ENCODE measurements at regions not wholly inside any gene's neighbourhood (a gene's known extent, or its start where the extent isn't known, plus 50 kb on each side); places are given as distances from the start of the nearest gene placed in this dataset.

- no peak for DNase-seq
Observed at GRCh38 chr10:10367264-10367663, 650.4 kb upstream of the CELF2 start.

DNA sequence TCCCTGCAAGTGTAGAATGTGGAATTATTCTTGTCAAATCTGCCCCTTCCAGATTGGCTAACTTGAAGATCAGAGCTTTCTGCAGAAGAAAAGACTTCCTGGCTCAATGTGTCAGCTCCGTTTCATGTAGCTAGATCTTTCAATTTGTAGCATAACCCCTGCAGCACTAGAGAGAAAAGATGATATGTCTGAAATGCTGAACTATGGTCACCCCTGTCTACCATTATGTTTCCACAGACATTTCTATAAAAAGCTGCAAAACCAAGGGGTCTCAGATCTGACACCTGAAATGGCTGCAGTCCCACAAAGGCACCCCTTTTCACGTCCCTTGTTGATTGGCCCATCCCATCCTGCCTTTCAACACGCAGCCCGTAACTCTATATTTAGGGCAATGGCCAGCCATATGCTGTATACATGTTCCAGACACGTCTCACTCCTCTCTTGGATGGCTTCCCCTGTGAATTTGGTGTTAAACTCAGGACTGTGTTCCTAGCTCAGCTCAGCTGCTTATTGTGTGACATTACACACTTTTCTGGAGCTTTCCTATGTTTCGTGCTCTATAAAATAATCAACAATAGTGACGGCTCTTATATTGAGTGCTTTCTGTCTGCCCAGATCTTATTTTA lies 648.6 kb upstream of the CELF2 start:
- DNase-seq: no peak

- no peak for DNase-seq
Observed at GRCh38 chr10:10385831-10386230, 631.8 kb upstream of the CELF2 start.

DNA sequence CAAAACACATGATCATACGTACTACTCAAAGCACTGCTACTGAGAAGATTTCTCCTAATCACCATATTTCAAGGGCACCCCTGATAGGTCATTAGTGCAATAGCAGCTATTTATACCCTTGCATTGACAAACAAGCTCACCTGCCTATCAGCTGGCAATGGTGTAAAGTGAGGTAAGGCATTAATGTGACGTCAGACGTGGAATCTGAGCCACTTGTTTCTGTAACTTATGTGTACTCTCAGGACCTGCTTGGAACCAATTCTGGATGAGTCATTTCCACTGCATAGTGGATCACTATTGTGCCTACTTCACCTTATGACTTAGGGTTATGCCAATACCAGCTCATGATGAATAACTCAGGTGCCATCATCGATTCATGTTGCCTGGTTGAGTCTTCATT lies 628.5 kb upstream of the CELF2 start:
- DNase-seq: no peak

- DNase-seq: no peak
Observed at GRCh38 chr10:10392511-10392910, 625.2 kb upstream of the CELF2 start.

DNA sequence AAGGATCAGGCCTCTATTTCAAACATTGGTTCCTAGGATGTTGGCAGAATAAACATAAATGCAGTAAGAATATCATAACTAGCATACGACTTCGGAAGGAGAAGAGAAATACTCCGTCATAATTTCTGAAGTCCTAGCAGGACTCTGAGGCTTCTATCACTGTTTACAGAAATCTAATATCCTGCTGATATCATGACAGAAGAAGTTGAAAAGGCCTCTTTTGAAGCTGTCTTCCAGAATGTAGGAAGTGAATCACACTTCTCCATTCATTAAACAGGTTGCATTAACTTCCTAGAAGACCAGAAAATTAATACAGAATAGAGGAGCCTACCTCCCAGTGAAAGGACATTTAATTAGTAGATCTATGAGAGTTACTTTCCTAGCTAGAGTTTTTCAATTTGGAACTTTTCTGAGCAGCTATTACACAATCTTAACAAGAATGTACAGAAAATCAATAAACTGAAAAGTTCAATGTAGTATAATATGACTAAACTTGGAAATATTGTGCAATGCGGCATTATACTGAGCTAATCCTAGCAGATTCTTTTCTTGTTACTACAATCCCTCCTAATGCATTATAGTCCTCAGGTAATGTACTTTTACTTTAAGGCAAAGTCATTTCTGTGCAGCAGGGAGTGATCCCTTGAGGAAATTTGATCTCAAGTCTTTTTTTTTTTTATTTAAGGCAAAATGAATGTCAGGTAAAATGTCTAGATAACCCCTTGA lies 622.6 kb upstream of the CELF2 start:
- no peak for DNase-seq

GRCh38 chr10:10396601-10397000 lies 621.1 kb upstream of the CELF2 start:
- DNase-seq: no peak

GRCh38 chr10:10397906-10398305 lies 619.8 kb upstream of the CELF2 start:
- DNase-seq: no peak

GRCh38 chr10:10403762-10404161 lies 613.9 kb upstream of the CELF2 start:
- DNase-seq: no peak

DNA sequence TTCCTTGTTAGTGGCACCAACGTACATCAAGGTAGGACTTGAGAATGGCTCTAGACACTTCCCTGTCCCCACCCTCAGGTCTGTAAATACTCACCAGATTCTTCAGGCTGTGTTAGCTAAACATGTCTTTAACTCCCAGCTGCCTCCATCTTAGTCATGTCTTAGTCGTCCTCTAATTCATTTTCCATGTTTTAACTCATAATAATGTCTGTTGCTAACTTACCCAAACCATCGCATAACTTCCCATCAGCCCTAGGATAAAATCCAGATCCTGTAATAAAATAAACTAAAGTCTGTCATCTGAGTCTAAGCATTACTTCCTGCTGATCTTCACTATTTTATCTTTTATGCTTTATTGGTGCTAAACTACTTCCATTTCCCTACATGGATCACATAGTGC lies 600.0 kb upstream of the CELF2 start:
- DNase-seq: no peak

- DNase-seq: no peak
Observed at GRCh38 chr10:10418387-10418786, 599.3 kb upstream of the CELF2 start.

DNA sequence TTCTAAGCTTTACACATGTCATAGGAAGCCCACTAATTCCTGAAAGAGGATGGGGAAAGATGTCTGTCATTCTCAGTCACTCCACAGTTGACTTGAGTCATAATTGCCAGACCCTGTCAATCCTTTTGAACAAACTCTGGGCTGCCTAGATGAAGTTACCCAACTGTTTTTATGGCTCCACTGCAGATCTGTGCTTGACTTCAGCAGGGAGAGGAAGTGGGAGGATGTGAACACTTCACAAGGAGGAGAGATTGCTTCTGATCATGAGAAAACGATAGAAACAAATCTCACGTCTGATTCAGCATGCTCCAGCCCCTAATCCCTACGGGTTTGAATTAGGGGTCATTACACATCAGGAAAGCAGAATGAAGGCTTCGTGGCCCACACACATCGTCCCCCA lies 596.6 kb upstream of the CELF2 start:
- DNase-seq: no peak

DNA sequence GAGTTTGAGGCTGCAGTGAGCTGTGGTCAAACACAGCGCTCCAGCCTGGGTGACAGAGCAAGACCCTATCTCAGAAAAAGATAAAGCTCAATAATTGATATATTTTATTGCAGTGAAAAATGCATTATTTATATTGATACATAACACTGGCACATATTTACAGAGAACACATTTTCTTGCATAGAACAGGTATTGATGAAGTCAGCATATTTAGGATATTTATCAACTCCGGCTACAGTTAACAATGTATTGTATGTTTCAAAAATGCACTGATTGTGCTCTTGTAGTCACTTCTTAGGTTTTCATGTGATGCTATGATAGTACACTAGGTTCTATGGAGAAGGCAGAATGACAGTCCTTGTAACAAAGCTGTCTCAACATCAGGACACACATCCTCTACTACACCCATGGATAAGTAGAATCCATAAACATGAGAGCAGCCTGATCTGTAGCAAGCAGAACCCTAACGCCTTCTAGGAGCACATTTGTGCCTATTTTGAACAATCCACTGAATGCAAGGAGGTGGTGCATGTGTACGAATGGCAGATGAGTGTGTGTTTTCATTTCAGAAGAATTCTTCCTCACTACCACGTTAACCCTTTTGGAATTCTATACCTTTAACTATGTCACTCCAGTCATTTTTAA lies 586.1 kb upstream of the CELF2 start:
- DNase-seq: no peak

DNA sequence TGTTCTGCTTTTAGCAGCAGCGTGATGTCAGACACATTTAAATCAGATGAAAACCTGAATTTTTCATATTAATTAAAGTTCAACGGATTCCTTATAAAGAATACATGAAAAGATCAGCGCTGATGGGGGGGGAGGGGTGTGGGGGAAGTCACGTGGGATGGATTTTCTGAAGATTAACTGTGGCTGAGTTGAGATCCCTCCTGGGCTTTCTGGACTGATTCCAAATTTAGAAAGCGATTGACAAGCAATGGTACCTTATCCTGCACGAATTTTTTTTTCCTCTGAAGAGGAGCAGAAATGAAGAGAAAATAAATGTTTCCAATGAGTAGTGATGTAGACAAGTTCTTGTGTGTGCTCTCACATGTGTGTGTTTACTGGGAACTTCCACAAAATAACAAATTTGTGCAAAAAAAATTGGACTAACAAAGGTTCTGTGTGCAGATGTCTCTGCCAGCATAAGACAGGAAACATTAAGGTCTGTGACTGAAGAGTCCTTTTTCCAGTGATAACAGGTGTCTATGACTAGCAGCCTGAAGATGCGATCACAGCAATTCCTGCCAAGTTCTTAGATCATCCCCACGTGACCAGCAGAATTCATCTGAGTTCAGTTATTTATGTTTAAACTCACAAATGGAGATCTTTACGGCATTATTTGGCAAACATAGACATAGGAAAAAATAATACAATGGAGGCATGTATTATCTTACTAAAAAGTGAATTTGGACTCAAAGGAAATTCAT lies 585.2 kb upstream of the CELF2 start:
- no peak for DNase-seq

DNA sequence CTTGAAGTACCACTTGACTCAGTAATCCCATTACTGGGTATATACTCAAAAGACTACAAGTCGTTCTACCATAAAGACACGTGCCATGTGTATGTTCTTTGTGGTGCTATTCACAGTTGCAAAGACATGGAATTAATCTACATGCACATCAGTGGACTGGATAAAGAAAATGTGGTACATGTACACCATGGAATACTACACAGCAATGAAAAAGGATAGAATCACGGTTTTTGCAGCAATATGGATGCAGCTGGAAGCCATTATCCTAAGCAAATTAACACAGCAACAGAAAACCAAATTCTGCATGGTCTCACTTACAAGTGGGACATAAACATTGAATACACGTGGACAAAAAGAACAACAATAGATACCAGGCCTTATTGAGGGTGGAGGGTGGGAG lies 583.4 kb upstream of the CELF2 start:
- DNase-seq: no peak

DNA sequence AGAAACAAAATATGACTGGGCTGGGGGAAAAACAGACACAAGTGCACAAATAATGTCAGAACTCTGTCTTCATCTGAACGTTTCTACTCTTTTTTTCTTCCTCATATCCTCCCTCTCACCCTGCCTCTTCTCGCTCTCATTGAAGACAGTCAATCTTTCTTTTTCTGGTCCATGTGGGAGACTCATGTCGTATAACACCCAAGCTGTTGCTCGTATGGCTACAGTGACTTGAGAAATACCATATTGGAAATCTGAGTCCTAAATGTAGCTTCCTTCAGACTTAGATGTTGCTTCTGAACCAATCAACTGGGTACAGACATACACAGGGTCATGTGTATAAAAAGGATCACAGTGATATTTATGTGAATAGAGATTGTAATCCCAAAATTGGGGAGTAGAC lies 579.8 kb upstream of the CELF2 start:
- no peak for DNase-seq

GRCh38 chr10:10438335-10439100 lies 579.2 kb upstream of the CELF2 start:
- no peak for DNase-seq

- no peak for DNase-seq
Observed at GRCh38 chr10:10456856-10457255, 560.8 kb upstream of the CELF2 start.

DNA sequence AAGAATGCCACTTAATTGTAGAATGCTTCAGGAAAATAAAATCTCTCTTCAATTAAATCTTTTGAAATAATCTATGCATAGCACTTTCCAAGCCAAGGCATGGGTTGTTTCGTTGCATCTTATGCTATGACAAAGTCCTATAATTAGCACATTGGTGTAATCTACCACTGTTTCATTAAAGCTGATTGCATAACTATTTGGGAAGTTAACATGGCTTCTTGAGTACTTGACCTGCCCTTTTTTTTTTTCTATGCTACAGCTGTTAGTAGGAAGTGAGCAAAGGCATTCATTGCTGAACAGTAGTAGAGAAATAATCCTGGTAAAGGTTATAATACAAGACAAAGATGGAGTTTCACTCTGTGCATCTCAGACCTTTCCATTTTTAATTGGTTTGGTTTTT lies 557.2 kb upstream of the CELF2 start:
- DNase-seq: no peak

DNA sequence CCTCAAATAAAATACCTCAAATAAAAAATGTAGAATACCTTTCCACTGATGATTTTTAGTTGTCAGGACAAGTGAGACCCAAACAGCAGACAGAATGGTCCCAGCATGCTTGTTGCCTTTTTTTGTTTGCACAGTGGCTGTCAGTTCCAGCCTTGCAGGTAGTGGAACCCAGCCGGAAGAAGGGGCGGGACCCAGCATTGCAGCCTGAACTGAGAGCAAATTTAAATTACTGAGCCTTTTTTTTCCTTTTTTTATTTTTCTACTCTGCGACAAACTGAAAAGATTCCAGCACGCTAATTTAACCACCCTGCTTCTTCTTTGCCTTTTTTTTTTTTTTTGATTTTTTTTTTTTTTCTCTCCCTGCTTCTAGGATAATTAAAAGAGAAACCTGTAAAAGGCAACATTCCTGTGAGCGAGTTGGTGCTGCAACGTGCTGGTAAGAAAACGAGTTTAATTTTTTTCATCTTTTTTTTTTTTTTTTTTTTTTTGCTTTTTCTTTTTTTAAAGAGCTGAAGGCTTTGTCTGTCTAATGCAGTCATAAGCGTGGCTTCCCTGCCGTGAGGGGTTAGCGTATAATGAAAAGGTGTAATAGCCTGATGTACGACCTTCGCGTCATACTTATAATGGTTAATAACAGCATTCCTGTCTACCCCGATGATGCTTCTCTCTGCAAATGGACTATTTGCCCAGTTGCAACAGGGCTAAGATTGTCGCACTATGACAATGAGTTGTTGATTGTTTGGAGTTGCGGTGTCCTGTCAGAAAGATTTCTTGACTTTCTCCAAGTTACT lies 555.3 kb upstream of the CELF2 start:
- DNase-seq: no peak

GRCh38 chr10:10471758-10472157 lies 545.9 kb upstream of the CELF2 start:
- DNase-seq: no peak

GRCh38 chr10:10475812-10476211 lies 541.9 kb upstream of the CELF2 start:
- DNase-seq: no peak
